ENCODE measurements at regions not wholly inside any gene's neighbourhood (a gene's known extent, or its start where the extent isn't known, plus 50 kb on each side); places are given as distances from the start of the nearest gene placed in this dataset.

DNA sequence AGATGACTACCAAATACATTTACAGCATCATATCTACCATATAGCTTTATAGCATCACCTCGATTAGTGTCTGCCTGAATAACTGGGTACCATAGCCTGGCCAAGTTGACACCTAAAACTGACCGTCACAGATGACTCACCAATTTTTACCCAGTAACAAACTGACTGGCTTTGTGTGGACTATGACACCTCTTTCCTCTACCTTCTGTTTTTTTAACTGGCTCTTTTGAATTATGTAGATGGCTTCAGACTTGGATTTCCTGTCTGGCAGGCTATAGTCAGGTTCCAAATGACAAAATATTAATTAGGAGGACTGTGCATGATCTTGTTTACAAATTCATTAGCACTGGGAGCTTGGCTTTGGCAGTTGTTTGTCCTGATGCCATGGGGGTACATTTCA lies 360.3 kb downstream of the TGFB2 start (continued):
- TF ChIP-seq, protein P1, sequence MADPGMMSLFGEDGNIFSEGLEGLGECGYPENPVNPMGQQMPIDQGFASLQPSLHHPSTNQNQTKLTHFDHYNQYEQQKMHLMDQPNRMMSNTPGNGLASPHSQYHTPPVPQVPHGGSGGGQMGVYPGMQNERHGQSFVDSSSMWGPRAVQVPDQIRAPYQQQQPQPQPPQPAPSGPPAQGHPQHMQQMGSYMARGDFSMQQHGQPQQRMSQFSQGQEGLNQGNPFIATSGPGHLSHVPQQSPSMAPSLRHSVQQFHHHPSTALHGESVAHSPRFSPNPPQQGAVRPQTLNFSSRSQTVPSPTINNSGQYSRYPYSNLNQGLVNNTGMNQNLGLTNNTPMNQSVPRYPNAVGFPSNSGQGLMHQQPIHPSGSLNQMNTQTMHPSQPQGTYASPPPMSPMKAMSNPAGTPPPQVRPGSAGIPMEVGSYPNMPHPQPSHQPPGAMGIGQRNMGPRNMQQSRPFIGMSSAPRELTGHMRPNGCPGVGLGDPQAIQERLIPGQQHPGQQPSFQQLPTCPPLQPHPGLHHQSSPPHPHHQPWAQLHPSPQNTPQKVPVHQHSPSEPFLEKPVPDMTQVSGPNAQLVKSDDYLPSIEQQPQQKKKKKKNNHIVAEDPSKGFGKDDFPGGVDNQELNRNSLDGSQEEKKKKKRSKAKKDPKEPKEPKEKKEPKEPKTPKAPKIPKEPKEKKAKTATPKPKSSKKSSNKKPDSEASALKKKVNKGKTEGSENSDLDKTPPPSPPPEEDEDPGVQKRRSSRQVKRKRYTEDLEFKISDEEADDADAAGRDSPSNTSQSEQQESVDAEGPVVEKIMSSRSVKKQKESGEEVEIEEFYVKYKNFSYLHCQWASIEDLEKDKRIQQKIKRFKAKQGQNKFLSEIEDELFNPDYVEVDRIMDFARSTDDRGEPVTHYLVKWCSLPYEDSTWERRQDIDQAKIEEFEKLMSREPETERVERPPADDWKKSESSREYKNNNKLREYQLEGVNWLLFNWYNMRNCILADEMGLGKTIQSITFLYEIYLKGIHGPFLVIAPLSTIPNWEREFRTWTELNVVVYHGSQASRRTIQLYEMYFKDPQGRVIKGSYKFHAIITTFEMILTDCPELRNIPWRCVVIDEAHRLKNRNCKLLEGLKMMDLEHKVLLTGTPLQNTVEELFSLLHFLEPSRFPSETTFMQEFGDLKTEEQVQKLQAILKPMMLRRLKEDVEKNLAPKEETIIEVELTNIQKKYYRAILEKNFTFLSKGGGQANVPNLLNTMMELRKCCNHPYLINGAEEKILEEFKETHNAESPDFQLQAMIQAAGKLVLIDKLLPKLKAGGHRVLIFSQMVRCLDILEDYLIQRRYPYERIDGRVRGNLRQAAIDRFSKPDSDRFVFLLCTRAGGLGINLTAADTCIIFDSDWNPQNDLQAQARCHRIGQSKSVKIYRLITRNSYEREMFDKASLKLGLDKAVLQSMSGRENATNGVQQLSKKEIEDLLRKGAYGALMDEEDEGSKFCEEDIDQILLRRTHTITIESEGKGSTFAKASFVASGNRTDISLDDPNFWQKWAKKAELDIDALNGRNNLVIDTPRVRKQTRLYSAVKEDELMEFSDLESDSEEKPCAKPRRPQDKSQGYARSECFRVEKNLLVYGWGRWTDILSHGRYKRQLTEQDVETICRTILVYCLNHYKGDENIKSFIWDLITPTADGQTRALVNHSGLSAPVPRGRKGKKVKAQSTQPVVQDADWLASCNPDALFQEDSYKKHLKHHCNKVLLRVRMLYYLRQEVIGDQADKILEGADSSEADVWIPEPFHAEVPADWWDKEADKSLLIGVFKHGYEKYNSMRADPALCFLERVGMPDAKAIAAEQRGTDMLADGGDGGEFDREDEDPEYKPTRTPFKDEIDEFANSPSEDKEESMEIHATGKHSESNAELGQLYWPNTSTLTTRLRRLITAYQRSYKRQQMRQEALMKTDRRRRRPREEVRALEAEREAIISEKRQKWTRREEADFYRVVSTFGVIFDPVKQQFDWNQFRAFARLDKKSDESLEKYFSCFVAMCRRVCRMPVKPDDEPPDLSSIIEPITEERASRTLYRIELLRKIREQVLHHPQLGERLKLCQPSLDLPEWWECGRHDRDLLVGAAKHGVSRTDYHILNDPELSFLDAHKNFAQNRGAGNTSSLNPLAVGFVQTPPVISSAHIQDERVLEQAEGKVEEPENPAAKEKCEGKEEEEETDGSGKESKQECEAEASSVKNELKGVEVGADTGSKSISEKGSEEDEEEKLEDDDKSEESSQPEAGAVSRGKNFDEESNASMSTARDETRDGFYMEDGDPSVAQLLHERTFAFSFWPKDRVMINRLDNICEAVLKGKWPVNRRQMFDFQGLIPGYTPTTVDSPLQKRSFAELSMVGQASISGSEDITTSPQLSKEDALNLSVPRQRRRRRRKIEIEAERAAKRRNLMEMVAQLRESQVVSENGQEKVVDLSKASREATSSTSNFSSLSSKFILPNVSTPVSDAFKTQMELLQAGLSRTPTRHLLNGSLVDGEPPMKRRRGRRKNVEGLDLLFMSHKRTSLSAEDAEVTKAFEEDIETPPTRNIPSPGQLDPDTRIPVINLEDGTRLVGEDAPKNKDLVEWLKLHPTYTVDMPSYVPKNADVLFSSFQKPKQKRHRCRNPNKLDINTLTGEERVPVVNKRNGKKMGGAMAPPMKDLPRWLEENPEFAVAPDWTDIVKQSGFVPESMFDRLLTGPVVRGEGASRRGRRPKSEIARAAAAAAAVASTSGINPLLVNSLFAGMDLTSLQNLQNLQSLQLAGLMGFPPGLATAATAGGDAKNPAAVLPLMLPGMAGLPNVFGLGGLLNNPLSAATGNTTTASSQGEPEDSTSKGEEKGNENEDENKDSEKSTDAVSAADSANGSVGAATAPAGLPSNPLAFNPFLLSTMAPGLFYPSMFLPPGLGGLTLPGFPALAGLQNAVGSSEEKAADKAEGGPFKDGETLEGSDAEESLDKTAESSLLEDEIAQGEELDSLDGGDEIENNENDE (IDR thresholded peaks at IDR 0.05; ENCODE audit: low read depth, low read length): no peak
- no peak for TF ChIP-seq RAD51 (IDR thresholded peaks at IDR 0.05; ENCODE audit: borderline replicate concordance, low read depth)
- TF ChIP-seq POLR2H (tag; IDR thresholded peaks at IDR 0.05; ENCODE audit: low read depth): no peak
- no peak for TF ChIP-seq RAD21 (CRISPR knock-in tag; conservative IDR thresholded peaks at IDR 0.05 in 1 of 2, IDR thresholded peaks at IDR 0.05 in 1 of 2)
- no peak for TF ChIP-seq ERF (CRISPR knock-in tag; IDR thresholded peaks at IDR 0.05)
- TF ChIP-seq, protein P2, sequence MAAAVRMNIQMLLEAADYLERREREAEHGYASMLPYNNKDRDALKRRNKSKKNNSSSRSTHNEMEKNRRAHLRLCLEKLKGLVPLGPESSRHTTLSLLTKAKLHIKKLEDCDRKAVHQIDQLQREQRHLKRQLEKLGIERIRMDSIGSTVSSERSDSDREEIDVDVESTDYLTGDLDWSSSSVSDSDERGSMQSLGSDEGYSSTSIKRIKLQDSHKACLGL (CRISPR knock-in tag; IDR thresholded peaks at IDR 0.05; ENCODE audit: borderline replicate concordance, poor library complexity, severe bottlenecking): no peak
- no peak for TF ChIP-seq ZNF133 (CRISPR knock-in tag; IDR thresholded peaks at IDR 0.05)
- no peak for TF ChIP-seq FOXK1 (CRISPR knock-in tag; IDR thresholded peaks at IDR 0.05; ENCODE audit: borderline replicate concordance)
- no peak for TF ChIP-seq TCFL5 (CRISPR knock-in tag; conservative IDR thresholded peaks at IDR 0.05)
- TF ChIP-seq TRIM24 (IDR thresholded peaks at IDR 0.05): no peak
